ENCODE measurements at regions not wholly inside any gene's neighbourhood (a gene's known extent, or its start where the extent isn't known, plus 50 kb on each side); places are given as distances from the start of the nearest gene placed in this dataset.

- no peak for TF ChIP-seq CTCF (IDR thresholded peaks at IDR 0.05; ENCODE audit: insufficient read depth, low read length, poor library complexity, severe bottlenecking)
- no peak for TF ChIP-seq EZH2phosphoT487 (conservative IDR thresholded peaks at IDR 0.05; ENCODE audit: low read length)
Observed at GRCh38 chr4:136699905-136700304, 832.4 kb downstream of the PCDH18 start.

All from SU-DHL-6 (cell line).